ENCODE measurements at regions not wholly inside any gene's neighbourhood (a gene's known extent, or its start where the extent isn't known, plus 50 kb on each side); places are given as distances from the start of the nearest gene placed in this dataset.

DNA sequence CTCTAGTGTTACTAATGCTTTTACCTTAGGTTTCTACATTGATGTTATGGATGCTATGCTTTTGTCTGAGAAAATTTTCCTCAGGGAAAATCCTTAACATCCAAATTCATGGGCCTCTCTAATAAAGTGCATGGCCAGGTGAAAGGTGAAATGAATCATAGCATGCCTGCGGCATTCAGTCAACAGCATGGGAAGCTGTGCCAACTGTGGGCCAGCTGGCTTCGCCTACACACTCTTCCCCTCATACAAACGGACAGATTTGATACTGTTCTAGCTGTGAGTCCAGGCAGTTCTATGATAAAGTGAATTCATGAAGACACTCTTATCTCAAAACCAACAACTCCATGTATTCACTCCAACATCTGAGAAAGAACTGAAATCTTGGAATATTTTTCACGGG is 374.1 kb downstream of the PLK2 start:
- no peak for DNase-seq (ENCODE audit: low read depth in 1 of 2, low spot score in 1 of 2)
- Histone ChIP-seq H3K27me3 (ENCODE audit: insufficient read depth, poor library complexity, severe bottlenecking) (no peaks in the 10 kb centered on the region), H3K4me3 (replicated peaks; ENCODE audit: insufficient read depth, low read length) (no peak overlapping the region), H3K27ac (replicated peaks) (no peak overlapping the region)
- TF ChIP-seq SPI1 (IDR thresholded peaks at IDR 0.05; ENCODE audit: borderline replicate concordance, low read depth), result no peak
- TF ChIP-seq GABPA (IDR thresholded peaks at IDR 0.05; ENCODE audit: low read depth), result no peak
- TF ChIP-seq, protein P1, sequence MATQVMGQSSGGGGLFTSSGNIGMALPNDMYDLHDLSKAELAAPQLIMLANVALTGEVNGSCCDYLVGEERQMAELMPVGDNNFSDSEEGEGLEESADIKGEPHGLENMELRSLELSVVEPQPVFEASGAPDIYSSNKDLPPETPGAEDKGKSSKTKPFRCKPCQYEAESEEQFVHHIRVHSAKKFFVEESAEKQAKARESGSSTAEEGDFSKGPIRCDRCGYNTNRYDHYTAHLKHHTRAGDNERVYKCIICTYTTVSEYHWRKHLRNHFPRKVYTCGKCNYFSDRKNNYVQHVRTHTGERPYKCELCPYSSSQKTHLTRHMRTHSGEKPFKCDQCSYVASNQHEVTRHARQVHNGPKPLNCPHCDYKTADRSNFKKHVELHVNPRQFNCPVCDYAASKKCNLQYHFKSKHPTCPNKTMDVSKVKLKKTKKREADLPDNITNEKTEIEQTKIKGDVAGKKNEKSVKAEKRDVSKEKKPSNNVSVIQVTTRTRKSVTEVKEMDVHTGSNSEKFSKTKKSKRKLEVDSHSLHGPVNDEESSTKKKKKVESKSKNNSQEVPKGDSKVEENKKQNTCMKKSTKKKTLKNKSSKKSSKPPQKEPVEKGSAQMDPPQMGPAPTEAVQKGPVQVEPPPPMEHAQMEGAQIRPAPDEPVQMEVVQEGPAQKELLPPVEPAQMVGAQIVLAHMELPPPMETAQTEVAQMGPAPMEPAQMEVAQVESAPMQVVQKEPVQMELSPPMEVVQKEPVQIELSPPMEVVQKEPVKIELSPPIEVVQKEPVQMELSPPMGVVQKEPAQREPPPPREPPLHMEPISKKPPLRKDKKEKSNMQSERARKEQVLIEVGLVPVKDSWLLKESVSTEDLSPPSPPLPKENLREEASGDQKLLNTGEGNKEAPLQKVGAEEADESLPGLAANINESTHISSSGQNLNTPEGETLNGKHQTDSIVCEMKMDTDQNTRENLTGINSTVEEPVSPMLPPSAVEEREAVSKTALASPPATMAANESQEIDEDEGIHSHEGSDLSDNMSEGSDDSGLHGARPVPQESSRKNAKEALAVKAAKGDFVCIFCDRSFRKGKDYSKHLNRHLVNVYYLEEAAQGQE (IDR thresholded peaks at IDR 0.05; ENCODE audit: insufficient replicate concordance, low read depth), result no peak
- no peak for TF ChIP-seq CTCF (IDR thresholded peaks at IDR 0.05; ENCODE audit: insufficient read depth, low read length)
- TF ChIP-seq POLR2AphosphoS5 (IDR thresholded peaks at IDR 0.05; ENCODE audit: low read depth), result no peak

- H3K4me3 ChIP-seq (replicated peaks; ENCODE audit: insufficient read depth, low read length), result no peak overlapping the region
- H3K27ac ChIP-seq (replicated peaks), result no peak overlapping the region
- no peaks in the 10 kb centered on the region for H3K27me3 ChIP-seq (ENCODE audit: insufficient read depth, poor library complexity, severe bottlenecking)
- no peak for TF ChIP-seq CTCF (IDR thresholded peaks at IDR 0.05; ENCODE audit: insufficient read depth, low read length)
- no peak for TF ChIP-seq SPI1 (IDR thresholded peaks at IDR 0.05; ENCODE audit: borderline replicate concordance, low read depth)
- no peak for TF ChIP-seq GABPA (IDR thresholded peaks at IDR 0.05; ENCODE audit: low read depth)
- no peak for TF ChIP-seq POLR2AphosphoS5 (IDR thresholded peaks at IDR 0.05; ENCODE audit: low read depth)
- TF ChIP-seq, protein P1 (IDR thresholded peaks at IDR 0.05; ENCODE audit: insufficient replicate concordance, low read depth), result no peak
- no peak for DNase-seq (ENCODE audit: low read depth in 1 of 2, low spot score in 1 of 2)
Measured at GRCh38 chr5:58081435-58081834, 378.5 kb downstream of the PLK2 start.

DNA sequence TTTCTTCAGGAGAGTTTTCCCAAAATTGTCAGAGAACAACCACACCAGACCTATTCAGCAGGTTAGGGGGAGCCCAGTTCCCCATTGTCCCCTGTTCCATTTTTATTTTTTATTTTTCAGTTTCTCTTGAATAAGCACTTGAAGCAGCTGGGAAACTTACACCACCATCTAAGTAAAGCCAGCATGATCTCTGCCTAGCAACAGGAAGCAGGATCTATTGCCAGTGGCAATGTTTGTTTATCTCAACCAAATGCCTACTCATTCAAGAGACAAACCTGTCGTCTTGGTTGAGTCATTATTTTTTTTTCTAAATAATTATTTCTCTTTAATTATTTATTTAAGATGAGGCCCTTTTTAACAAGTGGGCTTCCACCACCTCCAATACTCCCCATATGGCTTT is 379.3 kb downstream of the PLK2 start:
- Histone ChIP-seq H3K27me3 (ENCODE audit: insufficient read depth, poor library complexity, severe bottlenecking) (no peaks in the 10 kb centered on the region), H3K4me3 (replicated peaks; ENCODE audit: insufficient read depth, low read length) (no peak overlapping the region), H3K27ac (replicated peaks) (no peak overlapping the region)
- no peak for TF ChIP-seq POLR2AphosphoS5 (IDR thresholded peaks at IDR 0.05; ENCODE audit: low read depth)
- TF ChIP-seq, protein P1 (IDR thresholded peaks at IDR 0.05; ENCODE audit: insufficient replicate concordance, low read depth), result no peak
- no peak for TF ChIP-seq GABPA (IDR thresholded peaks at IDR 0.05; ENCODE audit: low read depth)
- TF ChIP-seq SPI1 (IDR thresholded peaks at IDR 0.05; ENCODE audit: borderline replicate concordance, low read depth), result no peak
- TF ChIP-seq CTCF (IDR thresholded peaks at IDR 0.05; ENCODE audit: insufficient read depth, low read length), result no peak
- no peak for DNase-seq (ENCODE audit: low read depth in 1 of 2, low spot score in 1 of 2)
